DND-41 (cell line): ENCODE measurements at regions not wholly inside any gene's neighbourhood (a gene's known extent, or its start where the extent isn't known, plus 50 kb on each side); places are given as distances from the start of the nearest gene placed in this dataset.

Source experiments
- ATAC-seq: fragments of 200-7000 bp; cut with Tn5 transposase; 3 replicates; pipeline ENCODE4 v1.9.1; 2021; ENCODE audit warnings: low read depth; ENCODE audit not compliant: insufficient read depth
- DNase-seq: peaks from one replicate; pipeline ENCODE4 v3.0.0-alpha.2; 2020
- H2AFZ ChIP-seq: 2 replicates; pipeline ENCODE4 v1.6.0; 2012; ENCODE audit warnings: low read depth, low read length
- H3K27ac ChIP-seq: 2 replicates; pipeline ENCODE4 v1.5.1; 2012; ENCODE audit warnings: low read length, inconsistent platforms
- H3K27me3 ChIP-seq: fragments of 200-600 bp; sonication (generic); 2 replicates; pipeline ENCODE4 v1.6.0; 2012; ENCODE audit warnings: low read length, mild to moderate bottlenecking, inconsistent platforms; ENCODE audit not compliant: insufficient read depth, poor library complexity
- H3K36me3 ChIP-seq: 2 replicates; pipeline ENCODE4 v1.5.1; 2012; ENCODE audit warnings: low read length, inconsistent platforms; ENCODE audit not compliant: insufficient read depth
- H3K4me1 ChIP-seq: 2 replicates; pipeline ENCODE4 v1.5.1; 2012; ENCODE audit warnings: mild to moderate bottlenecking, low read length; ENCODE audit not compliant: insufficient read depth
- H3K4me2 ChIP-seq: 2 replicates; pipeline ENCODE4 v1.6.0; 2012; ENCODE audit warnings: mild to moderate bottlenecking, moderate library complexity, low read length, inconsistent platforms; ENCODE audit not compliant: insufficient read depth
- H3K4me3 ChIP-seq, 2 experiments: fragments of 200-600 bp in 1 of 2; shearing (Covaris generic) in 1 of 2; 2 replicates each; pipeline ENCODE4 v1.5.1; 2012 to 2016; ENCODE audit warnings: inconsistent platforms in 2 of 2, low read length in 2 of 2, mild to moderate bottlenecking in 2 of 2, low read depth in 1 of 2, moderate library complexity in 1 of 2
- H3K79me2 ChIP-seq: 2 replicates; pipeline ENCODE4 v1.6.0; 2012; ENCODE audit warnings: low read length, inconsistent platforms; ENCODE audit not compliant: insufficient read depth
- H3K9ac ChIP-seq: 2 replicates; pipeline ENCODE4 v1.6.0; 2012; ENCODE audit warnings: low read depth, mild to moderate bottlenecking, inconsistent platforms, low read length, moderate library complexity
- H3K9me3 ChIP-seq: 2 replicates; pipeline ENCODE4 v1.5.1; 2012; ENCODE audit warnings: low read length, moderate library complexity, mild to moderate bottlenecking, inconsistent platforms; ENCODE audit not compliant: insufficient read depth, severe bottlenecking
- H4K20me1 ChIP-seq: 2 replicates; pipeline ENCODE4 v1.6.0; 2012; ENCODE audit warnings: low read length; ENCODE audit not compliant: insufficient read depth
- EZH2 ChIP-seq: IDR thresholded peaks from 3 replicates; pipeline ENCODE4 v1.6.1; 2012; ENCODE audit warnings: borderline replicate concordance, low read depth, mild to moderate bottlenecking, moderate library complexity, low read length, inconsistent platforms; ENCODE audit not compliant: severe bottlenecking
- TF ChIP-seq, protein P1 (sequence below): IDR thresholded peaks from 2 replicates; pipeline ENCODE4 v1.5.1; 2012; ENCODE audit warnings: borderline replicate concordance, low read length, moderate library complexity, mild to moderate bottlenecking; ENCODE audit not compliant: poor library complexity, severe bottlenecking; ENCODE audit errors: extremely low read depth

DNA sequence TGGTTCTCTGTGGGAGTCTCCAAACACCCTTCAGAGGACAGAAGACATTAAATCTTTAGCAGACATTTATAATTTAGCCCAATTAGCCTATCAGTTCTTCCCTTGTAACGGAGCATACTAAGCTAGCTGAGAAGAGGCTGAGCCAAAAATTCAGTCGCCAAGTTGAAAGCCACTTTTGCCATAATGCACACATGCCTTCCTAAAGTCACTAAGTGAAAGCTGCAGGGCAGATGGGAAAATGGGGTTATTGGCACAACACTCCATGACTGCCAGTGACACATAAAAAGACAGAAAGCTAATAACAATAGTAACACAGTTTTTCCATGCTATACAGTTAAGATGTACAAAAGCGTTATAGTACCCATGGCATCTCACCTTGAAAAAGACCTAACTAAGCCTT, 176.2 kb downstream of the DIRAS2 start:
- Histone ChIP-seq H3K36me3 (no peaks in the 10 kb centered on the region), H3K9ac (no peak overlapping the region)

DNA sequence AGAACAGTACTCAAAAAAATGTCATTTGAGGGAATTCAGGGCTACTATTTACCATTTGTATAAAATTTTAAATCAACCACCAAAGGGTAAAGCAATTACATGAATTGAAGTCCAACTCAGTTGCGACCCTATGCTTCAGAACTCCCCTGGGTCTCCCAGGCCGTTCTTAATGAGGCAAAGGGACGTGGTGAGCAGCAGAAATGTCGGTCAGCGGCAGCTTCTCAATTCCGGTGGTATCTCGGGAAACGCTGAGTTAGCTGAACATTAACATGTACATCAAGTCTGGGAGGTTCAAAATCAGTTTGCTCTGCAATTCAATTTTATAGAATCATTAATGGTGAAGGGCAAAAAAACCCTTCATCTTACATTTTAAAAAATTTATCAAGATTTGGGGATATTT, 173.2 kb downstream of the DIRAS2 start:
- TF ChIP-seq, protein P1, sequence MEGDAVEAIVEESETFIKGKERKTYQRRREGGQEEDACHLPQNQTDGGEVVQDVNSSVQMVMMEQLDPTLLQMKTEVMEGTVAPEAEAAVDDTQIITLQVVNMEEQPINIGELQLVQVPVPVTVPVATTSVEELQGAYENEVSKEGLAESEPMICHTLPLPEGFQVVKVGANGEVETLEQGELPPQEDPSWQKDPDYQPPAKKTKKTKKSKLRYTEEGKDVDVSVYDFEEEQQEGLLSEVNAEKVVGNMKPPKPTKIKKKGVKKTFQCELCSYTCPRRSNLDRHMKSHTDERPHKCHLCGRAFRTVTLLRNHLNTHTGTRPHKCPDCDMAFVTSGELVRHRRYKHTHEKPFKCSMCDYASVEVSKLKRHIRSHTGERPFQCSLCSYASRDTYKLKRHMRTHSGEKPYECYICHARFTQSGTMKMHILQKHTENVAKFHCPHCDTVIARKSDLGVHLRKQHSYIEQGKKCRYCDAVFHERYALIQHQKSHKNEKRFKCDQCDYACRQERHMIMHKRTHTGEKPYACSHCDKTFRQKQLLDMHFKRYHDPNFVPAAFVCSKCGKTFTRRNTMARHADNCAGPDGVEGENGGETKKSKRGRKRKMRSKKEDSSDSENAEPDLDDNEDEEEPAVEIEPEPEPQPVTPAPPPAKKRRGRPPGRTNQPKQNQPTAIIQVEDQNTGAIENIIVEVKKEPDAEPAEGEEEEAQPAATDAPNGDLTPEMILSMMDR, result no peak
- TF ChIP-seq EZH2, result no peak
- H3K27ac ChIP-seq, result no peak overlapping the region
- H3K4me2 ChIP-seq, result no peak overlapping the region
- H3K36me3 ChIP-seq, result no peaks in the 10 kb centered on the region
- no peak for ATAC-seq
- H3K27me3 ChIP-seq, result peaks cover 6% of the 10 kb centered on the region
- no peak overlapping the region for H3K4me3 ChIP-seq
- DNase-seq, result no peak
- no peaks in the 10 kb centered on the region for H4K20me1 ChIP-seq
- H3K4me1 ChIP-seq, result no peaks in the 10 kb centered on the region
- no peaks in the 10 kb centered on the region for H3K79me2 ChIP-seq
- no peak overlapping the region for H3K9ac ChIP-seq
- H3K9me3 ChIP-seq, result no peaks in the 10 kb centered on the region
- H2AFZ ChIP-seq, result no peak overlapping the region

More for the DNA sequence above, 176.2 kb downstream of the DIRAS2 start:
- DNase-seq, result no peak
- Histone ChIP-seq H3K27ac (no peak overlapping the region), H3K27me3 (peaks cover 2% of the 10 kb centered on the region), H3K4me2 (no peak overlapping the region), H4K20me1 (no peaks in the 10 kb centered on the region), H3K79me2 (no peaks in the 10 kb centered on the region), H3K4me1 (no peaks in the 10 kb centered on the region), H3K4me3 (no peak overlapping the region), H2AFZ (no peak overlapping the region), H3K9me3 (no peaks in the 10 kb centered on the region)
- no peak for ATAC-seq
- TF ChIP-seq EZH2, result no peak
- TF ChIP-seq, protein P1, result no peak

DNA sequence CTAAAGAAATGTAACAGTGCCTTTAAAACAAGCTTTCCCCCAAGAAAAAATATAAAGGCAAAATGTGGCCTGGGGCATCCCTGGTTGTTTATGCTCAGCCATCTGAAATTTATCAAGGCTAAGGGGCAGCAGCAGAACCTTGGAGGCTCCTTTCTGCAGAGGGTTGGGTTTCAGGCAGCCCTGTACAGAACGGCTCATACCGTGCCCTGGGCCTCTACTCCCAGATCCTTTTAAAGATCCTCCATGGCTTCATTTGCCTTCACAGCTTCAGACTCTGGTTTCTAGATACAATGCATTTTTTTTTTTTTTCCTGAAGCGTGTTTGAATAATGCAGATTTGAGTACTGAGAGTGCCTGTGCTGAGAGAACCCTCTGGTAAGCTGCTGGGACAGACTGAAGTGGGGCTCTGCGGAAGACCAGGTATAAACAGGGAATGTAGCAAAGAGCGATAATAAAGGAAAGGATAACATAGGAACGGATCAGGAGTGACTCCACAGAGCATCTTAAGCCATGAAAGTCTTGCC, 172.7 kb downstream of the DIRAS2 start:
- no peak overlapping the region for H3K4me2 ChIP-seq
- no peaks in the 10 kb centered on the region for H3K79me2 ChIP-seq
- no peaks in the 10 kb centered on the region for H3K36me3 ChIP-seq
- TF ChIP-seq, protein P1, result no peak
- no peak for TF ChIP-seq EZH2
- H4K20me1 ChIP-seq, result no peaks in the 10 kb centered on the region
- peaks cover 7% of the 10 kb centered on the region for H3K27me3 ChIP-seq
- no peak overlapping the region for H3K4me3 ChIP-seq
- no peak overlapping the region for H3K27ac ChIP-seq
- H3K9me3 ChIP-seq, result no peaks in the 10 kb centered on the region
- no peak overlapping the region for H3K9ac ChIP-seq
- no peak for ATAC-seq
- no peak for DNase-seq
- no peaks in the 10 kb centered on the region for H3K4me1 ChIP-seq
- H2AFZ ChIP-seq, result no peak overlapping the region

DNA sequence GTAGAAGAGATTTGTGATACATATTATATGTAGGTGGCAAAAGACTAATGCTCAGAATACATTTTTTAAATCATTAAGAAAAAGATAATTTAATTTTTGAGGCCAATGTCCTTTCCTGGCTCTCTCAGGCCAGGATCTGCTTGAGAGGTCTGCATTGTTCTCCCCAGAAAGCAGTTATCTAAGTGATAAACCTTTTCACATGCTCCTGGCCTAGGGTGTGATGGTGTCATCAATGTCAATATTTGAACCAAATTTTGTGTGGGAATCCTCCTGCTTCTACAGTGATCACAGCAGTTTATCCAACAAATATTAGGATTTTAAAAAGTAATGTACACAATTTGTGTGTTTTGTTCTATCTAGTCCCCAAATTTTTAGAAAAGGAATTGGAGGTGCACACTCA, 166.6 kb downstream of the DIRAS2 start:
- H3K4me3 ChIP-seq, result no peak overlapping the region
- ATAC-seq, result no peak
- no peaks in the 10 kb centered on the region for H3K4me1 ChIP-seq
- H3K4me2 ChIP-seq, result no peak overlapping the region
- no peaks in the 10 kb centered on the region for H3K79me2 ChIP-seq
- H4K20me1 ChIP-seq, result no peaks in the 10 kb centered on the region
- no peaks in the 10 kb centered on the region for H3K9me3 ChIP-seq
- no peak overlapping the region for H3K27ac ChIP-seq
- H3K27me3 ChIP-seq, result peaks cover 11% of the 10 kb centered on the region
- TF ChIP-seq EZH2, result no peak
- no peak overlapping the region for H3K9ac ChIP-seq
- H3K36me3 ChIP-seq, result no peaks in the 10 kb centered on the region
- H2AFZ ChIP-seq, result no peak overlapping the region
- no peak for DNase-seq
